ENCODE measurements at regions not wholly inside any gene's neighbourhood (a gene's known extent, or its start where the extent isn't known, plus 50 kb on each side); places are given as distances from the start of the nearest gene placed in this dataset.

GRCh38 chr4:38582889-38583470 is 81.0 kb upstream of the KLF3 start:
- intact Hi-C loops (cut with DNase I), result no loop called here
- no peak overlapping the region for H3K27ac ChIP-seq
- no peaks in the 10 kb centered on the region for H3K27me3 ChIP-seq

GRCh38 chr4:38585871-38586270 is 78.1 kb upstream of the KLF3 start:
- DNase-seq, result no peak
- TF ChIP-seq CTCF (IDR thresholded peaks at IDR 0.05), result no peak
- no peak overlapping the region for H3K27ac ChIP-seq
- intact Hi-C loops (cut with DNase I), result no loop called here
- H3K9me3 ChIP-seq, result no peaks in the 10 kb centered on the region
- H3K36me3 ChIP-seq, result no peaks in the 10 kb centered on the region
- no peak overlapping the region for H3K9ac ChIP-seq (ENCODE audit: low read depth in 2 of 2, low read length in 2 of 2)
- H3K4me1 ChIP-seq, result no peaks in the 10 kb centered on the region
- no peak overlapping the region for H3K4me3 ChIP-seq
- no peaks in the 10 kb centered on the region for H3K27me3 ChIP-seq

More at GRCh38 chr4:38582889-38583470, 81.0 kb upstream of the KLF3 start:
- Histone ChIP-seq H3K4me3 (no peak overlapping the region), H3K9me3 (no peaks in the 10 kb centered on the region), H3K9ac (ENCODE audit: low read depth in 2 of 2, low read length in 2 of 2) (no peak overlapping the region), H3K36me3 (no peaks in the 10 kb centered on the region), H3K4me1 (no peaks in the 10 kb centered on the region)
- no peak for DNase-seq
- no peak for TF ChIP-seq CTCF (IDR thresholded peaks at IDR 0.05)

- Histone ChIP-seq H3K27ac (no peak overlapping the region), H3K4me1 (no peaks in the 10 kb centered on the region), H3K36me3 (no peaks in the 10 kb centered on the region), H3K9me3 (no peaks in the 10 kb centered on the region), H3K9ac (ENCODE audit: low read depth in 2 of 2, low read length in 2 of 2) (no peak overlapping the region), H3K27me3 (no peaks in the 10 kb centered on the region), H3K4me3 (no peak overlapping the region)
- DNase-seq, result no peak
- intact Hi-C loops (cut with DNase I), result no loop called here
- no peak for TF ChIP-seq CTCF (IDR thresholded peaks at IDR 0.05)
Measured at GRCh38 chr4:38587106-38587505, 76.9 kb upstream of the KLF3 start.

- H3K9ac ChIP-seq (ENCODE audit: low read depth in 2 of 2, low read length in 2 of 2), result no peak overlapping the region
- H3K4me3 ChIP-seq, result no peak overlapping the region
- intact Hi-C loops (cut with DNase I), result no loop called here
- no peaks in the 10 kb centered on the region for H3K4me1 ChIP-seq
- no peaks in the 10 kb centered on the region for H3K27me3 ChIP-seq
- H3K36me3 ChIP-seq, result no peaks in the 10 kb centered on the region
- DNase-seq, result no peak
- no peak overlapping the region for H3K27ac ChIP-seq
- TF ChIP-seq CTCF (IDR thresholded peaks at IDR 0.05), result no peak
- no peaks in the 10 kb centered on the region for H3K9me3 ChIP-seq
Measured at GRCh38 chr4:38590046-38590445, 74.0 kb upstream of the KLF3 start.

- intact Hi-C loops (cut with DNase I), result no loop called here
- H3K9ac ChIP-seq (ENCODE audit: low read depth in 2 of 2, low read length in 2 of 2), result no peak overlapping the region
- no peaks in the 10 kb centered on the region for H3K4me1 ChIP-seq
- no peak for DNase-seq
- no peak overlapping the region for H3K4me3 ChIP-seq
- TF ChIP-seq CTCF (IDR thresholded peaks at IDR 0.05), result no peak
- H3K27me3 ChIP-seq, result no peaks in the 10 kb centered on the region
- H3K27ac ChIP-seq, result no peak overlapping the region
- no peaks in the 10 kb centered on the region for H3K9me3 ChIP-seq
- H3K36me3 ChIP-seq, result no peaks in the 10 kb centered on the region
Measured at GRCh38 chr4:38591617-38592337, 72.2 kb upstream of the KLF3 start.

Measured in colonic mucosa (tissue), 4 donors.